ENCODE measurements at regions not wholly inside any gene's neighbourhood (a gene's known extent, or its start where the extent isn't known, plus 50 kb on each side); places are given as distances from the start of the nearest gene placed in this dataset.

- DNase-seq (ENCODE audit: low spot score) (no peak), ATAC-seq (no peak)
- no peak overlapping the region for H2AFZ ChIP-seq
- no peaks in the 10 kb centered on the region for H3K4me1 ChIP-seq (ENCODE audit: insufficient read depth)
- no peaks in the 10 kb centered on the region for H3K27me3 ChIP-seq (ENCODE audit: insufficient read depth)
- H4K20me1 ChIP-seq (replicated peaks; ENCODE audit: insufficient read depth), result no peaks in the 10 kb centered on the region
- no peaks in the 10 kb centered on the region for H3F3A ChIP-seq (replicated peaks; ENCODE audit: low read depth)
- TF ChIP-seq STAT1 (IDR thresholded peaks at IDR 0.05; ENCODE audit: unreplicated experiment) (no peak), NANOG (IDR thresholded peaks at IDR 0.05; ENCODE audit: borderline replicate concordance) (no peak), ZNF114 (CRISPR knock-in tag; IDR thresholded peaks at IDR 0.05) (no peak), EZH2 (IDR thresholded peaks at IDR 0.05; ENCODE audit: low read depth, unreplicated experiment) (no peak), POLR2AphosphoS5 (IDR thresholded peaks at IDR 0.05; ENCODE audit: low read depth) (no peak)
- H3K4me2 ChIP-seq, result no peak overlapping the region
- H3K9me2 ChIP-seq (ENCODE audit: insufficient read depth), result 0 out of 2 replicates have a peak, but pooled peaks cover 3% of the 10 kb centered on the region
- no peaks in the 10 kb centered on the region for H3K36me3 ChIP-seq (ENCODE audit: insufficient read depth)
- Mint-ChIP-seq H3K36me3 (ENCODE audit: low read depth) (no peaks in the 10 kb centered on the region; the same call in 2 of the 3 replicates), H3K9me3 (no peaks in the 10 kb centered on the region), H3K27ac (no peak overlapping the region), H3K4me1 (no peaks in the 10 kb centered on the region), H3K4me3 (no peak overlapping the region), H3K27me3 (ENCODE audit: insufficient read depth, low read depth, poor library complexity) (no peaks in the 10 kb centered on the region)
- no peak overlapping the region for H3K27ac ChIP-seq (ENCODE audit: low read depth)
- no peak overlapping the region for H3K4me3 ChIP-seq
- H3K79me2 ChIP-seq (replicated peaks; ENCODE audit: insufficient read depth), result no peaks in the 10 kb centered on the region
Measured at GRCh38 chr14:46747001-46747652, 95.5 kb upstream of the RPL10L start.

- ATAC-seq (no peak), DNase-seq (ENCODE audit: low spot score) (no peak)
- TF ChIP-seq EZH2 (IDR thresholded peaks at IDR 0.05; ENCODE audit: low read depth, unreplicated experiment), result no peak
- TF ChIP-seq STAT1 (IDR thresholded peaks at IDR 0.05; ENCODE audit: unreplicated experiment), result no peak
- no peak for TF ChIP-seq EZH2phosphoT487 (IDR thresholded peaks at IDR 0.05; ENCODE audit: unreplicated experiment)
- no peaks in the 10 kb centered on the region for H3F3A ChIP-seq (replicated peaks; ENCODE audit: low read depth)
- no peak overlapping the region for H3K4me3 Mint-ChIP-seq
- H3K9me2 ChIP-seq (ENCODE audit: insufficient read depth), result no peaks in the 10 kb centered on the region
- no peaks in the 10 kb centered on the region for H3K4me1 Mint-ChIP-seq
- peaks cover 3% of the 10 kb centered on the region for H3K27me3 Mint-ChIP-seq (ENCODE audit: insufficient read depth, low read depth, poor library complexity)
- peaks cover 13% of the 10 kb centered on the region; the same call in 2 of the 3 replicates for H3K9me3 Mint-ChIP-seq
- H3K36me3 ChIP-seq (ENCODE audit: insufficient read depth), result no peaks in the 10 kb centered on the region
- H3K4me2 ChIP-seq, result no peak overlapping the region
- H2AFZ ChIP-seq, result no peak overlapping the region
- H3K27ac Mint-ChIP-seq, result no peak overlapping the region
- no peak overlapping the region for H3K27ac ChIP-seq (ENCODE audit: low read depth)
- H3K79me2 ChIP-seq (replicated peaks; ENCODE audit: insufficient read depth), result no peaks in the 10 kb centered on the region
- no peaks in the 10 kb centered on the region for H3K36me3 Mint-ChIP-seq (ENCODE audit: low read depth)
- no peak overlapping the region for H3K4me3 ChIP-seq
- no peaks in the 10 kb centered on the region for H3K27me3 ChIP-seq (ENCODE audit: insufficient read depth)
- H3K4me1 ChIP-seq (ENCODE audit: insufficient read depth), result no peaks in the 10 kb centered on the region
- no peaks in the 10 kb centered on the region for H4K20me1 ChIP-seq (replicated peaks; ENCODE audit: insufficient read depth)
Measured at GRCh38 chr14:46734286-46734685, 82.7 kb upstream of the RPL10L start.

GRCh38 chr14:46717211-46717610, 65.6 kb upstream of the RPL10L start:
- Mint-ChIP-seq H3K36me3 (ENCODE audit: low read depth) (no peaks in the 10 kb centered on the region), H3K27ac (no peak overlapping the region), H3K4me3 (no peak overlapping the region), H3K27me3 (ENCODE audit: insufficient read depth, low read depth, poor library complexity) (no peaks in the 10 kb centered on the region), H3K4me1 (no peaks in the 10 kb centered on the region), H3K9me3 (no peaks in the 10 kb centered on the region)
- DNase-seq (ENCODE audit: low spot score) (no peak), ATAC-seq (no peak)
- Histone ChIP-seq H3K27ac (ENCODE audit: low read depth) (no peak overlapping the region), H3K4me1 (ENCODE audit: insufficient read depth) (no peaks in the 10 kb centered on the region), H3K4me3 (no peak overlapping the region), H3K79me2 (replicated peaks; ENCODE audit: insufficient read depth) (no peaks in the 10 kb centered on the region), H4K20me1 (replicated peaks; ENCODE audit: insufficient read depth) (no peaks in the 10 kb centered on the region), H3F3A (replicated peaks; ENCODE audit: low read depth) (no peaks in the 10 kb centered on the region), H3K4me2 (no peak overlapping the region), H2AFZ (no peak overlapping the region), H3K36me3 (ENCODE audit: insufficient read depth) (no peaks in the 10 kb centered on the region), H3K9me2 (ENCODE audit: insufficient read depth) (no peaks in the 10 kb centered on the region), H3K27me3 (ENCODE audit: insufficient read depth) (no peaks in the 10 kb centered on the region)
- TF ChIP-seq CREB1 (CRISPR knock-in tag; IDR thresholded peaks at IDR 0.05; ENCODE audit: low read depth), result no peak
- TF ChIP-seq ZNF462 (CRISPR knock-in tag; IDR thresholded peaks at IDR 0.05), result no peak
- no peak for TF ChIP-seq EZH2phosphoT487 (IDR thresholded peaks at IDR 0.05; ENCODE audit: unreplicated experiment)
- no peak for TF ChIP-seq ZNF331 (CRISPR knock-in tag; IDR thresholded peaks at IDR 0.05; ENCODE audit: low read depth)
- no peak for TF ChIP-seq JUNB (IDR thresholded peaks at IDR 0.05; ENCODE audit: unreplicated experiment)
- TF ChIP-seq EZH2 (IDR thresholded peaks at IDR 0.05; ENCODE audit: low read depth, unreplicated experiment), result no peak
- no peak for TF ChIP-seq NANOG (IDR thresholded peaks at IDR 0.05; ENCODE audit: borderline replicate concordance)
